ENCODE measurements at regions not wholly inside any gene's neighbourhood (a gene's known extent, or its start where the extent isn't known, plus 50 kb on each side); places are given as distances from the start of the nearest gene placed in this dataset.

DNA sequence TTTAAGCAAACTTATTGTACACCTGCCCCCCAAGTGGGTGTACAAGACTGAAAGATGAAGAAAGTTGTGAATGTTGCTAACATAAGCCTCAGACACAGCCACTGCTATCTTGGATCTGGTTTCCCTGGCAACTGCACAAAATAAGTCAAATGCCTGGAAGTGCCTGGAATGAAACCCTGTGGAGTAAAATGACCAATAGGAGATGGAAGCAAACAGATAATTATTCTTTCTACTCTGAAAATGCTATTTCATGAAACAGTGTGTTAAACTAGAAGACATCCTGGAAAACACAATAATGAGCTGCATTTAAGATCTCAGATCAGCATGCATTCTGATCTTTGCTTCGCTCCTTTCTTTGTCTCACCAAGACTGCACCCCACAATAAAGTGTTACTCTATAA lies 1016.0 kb downstream of the ARAP2 start:
- peak in 2 of 58 donors; percentile 0 to 2 for DNase-seq

DNA sequence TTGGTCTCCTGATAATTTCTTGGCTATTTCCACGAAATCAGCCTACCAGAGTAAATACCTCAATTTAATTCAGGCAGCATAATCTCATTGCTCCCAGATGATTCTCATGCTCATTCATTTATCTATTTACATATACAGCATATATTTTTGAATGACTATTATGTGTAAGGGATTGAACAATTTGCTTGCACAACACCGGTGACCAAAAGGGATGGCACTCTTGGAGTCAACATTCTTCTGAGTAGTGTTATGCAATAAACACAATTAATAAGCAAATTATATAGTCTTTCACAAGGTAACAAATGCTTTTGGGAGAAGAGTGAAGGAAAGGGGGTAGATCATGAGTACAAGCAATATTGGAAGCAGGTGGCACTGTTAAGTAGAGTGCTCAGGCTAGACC lies 1015.3 kb downstream of the ARAP2 start:
- no peak for DNase-seq

DNA sequence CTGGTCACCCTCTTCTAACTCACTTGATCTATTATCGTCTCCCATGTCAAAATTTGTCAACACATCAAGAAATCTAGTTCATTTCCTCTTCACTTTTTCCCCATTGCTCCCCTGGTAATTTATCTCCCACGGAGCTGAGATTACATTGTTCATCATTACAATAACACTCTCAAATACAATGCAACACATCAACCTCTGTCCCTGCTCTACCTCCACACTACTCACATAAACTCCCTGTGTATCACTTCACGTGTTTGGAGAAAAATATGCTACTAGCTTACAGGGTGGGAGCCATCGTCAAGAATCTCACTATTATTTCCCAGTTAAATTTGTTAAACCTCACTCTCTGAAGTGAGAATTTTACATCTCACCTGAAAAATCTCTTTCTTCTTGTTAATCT lies 1006.4 kb downstream of the ARAP2 start:
- DNase-seq, result no peak

DNA sequence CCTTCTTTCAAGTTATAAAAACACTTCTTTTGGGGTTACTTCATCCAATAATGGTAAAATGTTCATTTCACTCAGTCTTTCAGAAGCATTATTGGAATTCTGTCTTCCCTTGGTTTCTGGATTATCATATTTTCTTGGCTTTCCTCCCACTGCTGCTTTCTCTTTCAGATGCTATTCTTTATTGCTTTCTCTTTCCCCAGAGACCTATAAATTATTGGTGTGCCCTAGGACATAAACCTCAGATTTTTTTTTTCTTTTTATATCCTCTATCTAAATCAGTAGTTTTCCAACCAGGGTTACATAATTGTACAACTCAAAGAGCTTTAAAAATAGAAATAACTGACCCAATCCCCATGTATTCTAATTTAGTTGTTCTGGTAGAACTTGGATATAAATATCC lies 1005.5 kb downstream of the ARAP2 start:
- no peak for DNase-seq

DNA sequence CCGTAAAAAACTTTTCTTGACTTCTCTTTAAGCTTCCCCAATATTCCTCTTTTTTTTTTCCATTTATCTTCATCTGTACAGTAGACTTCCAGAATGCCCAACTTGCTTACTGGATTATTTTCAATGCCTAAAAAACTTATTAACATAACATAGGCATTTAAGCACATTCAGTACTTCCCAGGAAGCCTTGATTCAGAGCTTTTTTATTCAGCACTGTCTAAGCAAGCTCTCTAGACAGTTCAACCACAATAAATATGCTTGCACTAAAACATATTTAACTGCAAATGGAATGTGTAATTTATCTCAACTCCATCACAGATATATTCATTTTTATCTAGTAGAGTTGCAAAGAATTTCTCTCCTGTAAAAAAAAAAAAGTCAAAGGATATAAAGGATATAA lies 997.8 kb downstream of the ARAP2 start:
- no peak for DNase-seq

DNA sequence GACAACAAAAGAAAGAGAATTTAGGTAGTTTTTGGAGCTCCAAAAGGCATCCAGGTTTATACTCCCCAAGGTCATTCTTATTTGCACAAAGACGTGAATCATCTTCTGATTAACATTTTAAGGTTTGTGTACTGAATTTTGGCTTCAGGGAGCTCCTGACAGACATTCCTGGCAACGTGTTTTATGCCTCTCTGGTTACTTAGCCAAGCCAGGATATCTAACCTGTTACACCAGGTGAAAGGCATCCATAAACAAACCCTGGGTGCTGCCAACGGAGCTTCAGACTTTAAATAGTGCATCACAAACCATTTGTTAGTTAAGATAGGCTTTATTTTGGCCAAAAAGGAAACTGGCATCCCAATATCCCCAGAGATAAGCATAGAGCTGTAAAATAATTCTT lies 997.3 kb downstream of the ARAP2 start:
- DNase-seq, result no peak

DNA sequence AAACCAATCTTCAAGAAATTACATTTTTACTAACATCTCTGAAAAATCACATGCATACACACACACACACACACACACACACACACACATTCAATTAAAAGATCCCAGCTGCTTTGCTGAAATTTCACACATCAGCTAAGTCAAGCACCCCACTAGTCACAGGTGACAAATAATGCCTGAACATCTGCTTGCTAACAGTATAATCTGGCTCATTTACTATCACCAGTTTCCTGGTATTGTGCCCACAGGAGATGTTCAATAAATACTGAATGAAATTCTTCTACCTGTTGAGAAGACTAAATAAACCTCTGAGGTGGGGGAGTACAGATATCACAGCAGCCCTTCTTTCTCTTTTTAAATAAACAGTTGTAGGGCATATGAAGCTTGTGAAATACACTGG lies 994.0 kb downstream of the ARAP2 start:
- DNase-seq, result no peak

DNA sequence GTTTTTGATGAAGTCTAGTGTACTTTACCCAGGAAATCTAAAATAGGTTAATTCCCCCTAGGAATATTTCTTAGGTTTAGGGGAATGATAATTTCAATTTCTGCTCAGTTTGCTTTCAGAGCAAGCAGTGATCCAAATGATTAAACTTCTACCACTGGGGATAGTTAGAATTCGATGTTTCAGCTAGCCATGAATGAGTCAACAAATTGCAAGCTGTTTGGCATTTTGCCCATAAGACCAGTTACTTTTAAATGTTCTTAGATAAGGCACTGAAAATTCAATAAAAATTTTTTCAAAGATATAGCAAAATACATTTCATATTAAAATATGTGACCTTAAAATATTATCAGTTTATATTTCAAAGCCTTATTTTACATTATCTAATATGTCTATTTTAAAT lies 993.6 kb downstream of the ARAP2 start:
- DNase-seq, result no peak

DNA sequence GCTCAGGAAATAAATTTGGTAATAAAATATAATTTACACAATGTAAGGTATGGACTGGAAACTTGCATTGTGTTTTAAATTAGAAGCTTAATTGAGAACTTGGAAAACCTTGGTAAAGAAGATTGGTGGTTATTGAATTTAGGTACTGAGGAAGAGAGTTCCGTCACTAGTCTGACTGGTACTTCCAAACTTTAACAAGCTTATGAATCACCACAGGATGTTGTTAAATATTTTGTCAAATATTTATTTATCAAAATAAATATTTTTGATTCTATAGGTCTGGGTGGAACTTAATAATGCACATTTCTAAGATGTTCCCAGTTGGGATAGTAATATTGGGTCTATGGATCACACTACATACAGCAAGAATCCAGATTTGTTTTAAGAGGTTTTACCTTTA lies 992.2 kb downstream of the ARAP2 start:
- no peak for DNase-seq

DNA sequence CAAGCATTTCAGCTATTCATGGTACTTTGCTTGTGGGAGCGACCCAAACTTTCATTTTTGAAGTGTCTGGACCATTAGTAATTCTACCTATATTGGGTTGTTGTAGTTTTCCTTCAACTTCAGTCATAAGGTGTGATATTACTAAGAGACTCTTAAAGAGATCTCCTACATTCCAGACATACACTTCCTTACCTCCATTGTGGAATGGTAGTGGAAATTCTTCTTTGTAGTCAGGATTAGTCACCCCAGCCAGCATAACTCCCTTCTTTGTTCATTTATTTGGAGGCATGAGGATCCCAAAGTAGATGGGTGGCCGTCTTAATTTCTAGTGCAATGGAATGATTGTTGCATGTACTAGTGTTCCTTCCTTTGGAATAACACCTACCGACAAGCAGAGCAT lies 991.4 kb downstream of the ARAP2 start:
- DNase-seq, result no peak

DNA sequence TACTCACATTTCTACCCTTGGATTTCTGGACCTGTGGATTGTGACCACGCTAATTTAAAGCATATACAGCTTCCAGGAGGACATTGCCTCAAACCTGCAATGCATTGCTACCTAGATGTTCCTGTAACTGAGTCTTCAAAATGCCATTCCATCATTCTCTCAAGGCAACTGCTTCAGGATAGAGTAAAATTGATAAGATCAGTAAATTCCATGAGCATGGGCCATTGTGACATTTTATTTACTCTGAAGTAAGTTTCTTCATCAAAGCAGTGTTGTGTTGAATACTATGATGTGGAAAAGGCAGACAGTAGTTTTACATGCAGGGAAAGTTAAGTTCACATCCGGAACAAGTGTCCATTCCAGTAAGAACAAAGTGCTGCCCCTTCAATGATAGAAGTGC lies 991.0 kb downstream of the ARAP2 start:
- no peak for DNase-seq

DNA sequence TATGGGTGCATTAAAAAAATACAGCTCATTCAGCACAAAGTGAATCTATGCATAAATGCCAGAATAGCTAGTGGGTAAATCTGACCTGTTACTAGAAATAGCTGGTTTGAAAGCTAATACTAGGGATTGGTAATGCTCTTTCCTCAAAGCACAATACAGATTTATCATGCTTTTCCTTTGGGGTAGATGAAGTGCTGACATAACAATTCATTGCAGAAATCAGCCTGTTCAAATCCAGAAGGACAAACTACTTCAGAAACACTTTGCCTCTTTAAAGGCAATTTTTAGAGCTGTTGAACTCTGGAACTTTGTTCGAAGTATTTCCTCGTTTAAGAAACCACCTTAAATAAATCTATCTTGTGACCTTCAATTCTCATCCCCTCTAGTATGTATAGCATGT lies 957.9 kb downstream of the ARAP2 start:
- DNase-seq, result no peak

DNA sequence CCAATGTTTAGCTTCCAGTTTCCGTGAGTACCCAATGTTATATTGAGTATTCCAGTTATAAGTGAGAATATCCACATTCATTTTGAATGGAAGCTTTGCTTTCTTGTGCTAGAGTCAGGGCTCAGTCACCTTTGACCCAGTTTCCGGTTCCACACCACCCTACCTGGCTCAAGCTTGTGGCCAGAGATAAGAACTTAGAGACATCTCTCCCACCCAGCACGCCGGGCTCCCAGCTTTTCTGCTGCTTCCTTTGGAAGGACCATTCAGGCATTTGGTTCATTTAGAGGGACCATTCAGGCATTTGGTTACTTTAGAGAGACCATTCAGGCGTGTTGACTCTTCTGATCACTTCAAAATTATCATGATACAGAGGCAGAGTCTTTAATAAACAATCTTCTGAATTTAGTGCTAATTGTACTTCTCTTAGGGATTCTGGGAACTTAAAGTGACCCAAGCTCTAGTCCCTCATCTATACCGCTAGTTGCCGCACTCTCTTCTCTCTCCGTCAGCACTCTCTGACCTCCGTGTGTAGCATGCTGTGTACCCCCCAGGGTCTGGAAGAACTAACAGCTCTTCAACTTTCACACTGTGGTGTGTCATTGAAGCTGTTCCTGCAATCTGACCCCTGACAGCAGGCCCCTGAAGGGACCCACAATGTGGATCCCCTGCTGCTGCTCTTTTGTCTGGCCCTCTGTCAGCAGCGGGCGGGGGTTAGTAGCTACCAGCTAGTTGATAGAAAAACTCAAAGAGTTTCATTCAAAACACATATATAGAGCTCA lies 943.1 kb downstream of the ARAP2 start:
- no peak for DNase-seq

DNA sequence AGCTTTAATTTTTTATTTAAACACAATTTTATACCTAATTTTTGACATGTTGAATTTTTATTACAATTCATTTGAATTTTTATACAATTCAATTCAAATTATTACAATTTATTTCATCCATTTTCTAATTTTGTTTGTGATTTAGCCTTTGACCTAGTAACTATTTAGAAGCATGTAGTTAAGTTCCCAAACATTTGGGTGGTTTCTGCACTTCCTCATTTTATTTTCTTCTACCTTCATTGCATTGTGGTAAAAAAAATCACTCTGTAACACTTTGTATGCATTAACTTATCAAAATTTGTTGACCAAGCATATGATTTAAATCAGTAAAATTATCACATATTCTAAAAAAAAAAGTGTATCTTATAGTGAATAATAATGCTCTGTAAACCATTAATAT lies 928.9 kb downstream of the ARAP2 start:
- DNase-seq, result no peak

DNA sequence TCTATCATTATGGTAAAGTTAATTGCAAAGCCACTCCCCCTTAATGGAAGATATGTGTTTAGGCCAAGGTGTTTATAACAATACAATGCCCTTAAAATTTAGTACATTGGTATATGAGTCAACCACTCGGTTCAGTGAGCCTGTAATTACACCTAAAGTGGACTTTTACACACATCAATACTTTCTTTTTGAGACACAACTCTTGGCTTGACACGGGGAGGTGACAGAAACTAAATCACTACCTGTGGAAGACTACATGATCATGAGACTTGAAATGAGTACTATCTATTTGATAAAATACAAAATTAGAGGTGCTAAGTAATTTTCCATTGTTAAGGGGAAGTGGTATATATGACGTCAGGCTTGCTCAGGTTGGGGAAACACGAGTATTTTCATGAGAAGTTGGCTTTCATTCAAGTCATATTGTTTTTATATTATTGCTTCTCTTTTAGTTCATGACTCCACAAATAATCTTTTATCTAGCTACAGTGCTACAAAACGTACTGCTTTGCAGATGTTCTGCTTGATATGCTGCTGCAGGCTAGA lies 918.3 kb downstream of the ARAP2 start:
- DNase-seq, result no peak

DNA sequence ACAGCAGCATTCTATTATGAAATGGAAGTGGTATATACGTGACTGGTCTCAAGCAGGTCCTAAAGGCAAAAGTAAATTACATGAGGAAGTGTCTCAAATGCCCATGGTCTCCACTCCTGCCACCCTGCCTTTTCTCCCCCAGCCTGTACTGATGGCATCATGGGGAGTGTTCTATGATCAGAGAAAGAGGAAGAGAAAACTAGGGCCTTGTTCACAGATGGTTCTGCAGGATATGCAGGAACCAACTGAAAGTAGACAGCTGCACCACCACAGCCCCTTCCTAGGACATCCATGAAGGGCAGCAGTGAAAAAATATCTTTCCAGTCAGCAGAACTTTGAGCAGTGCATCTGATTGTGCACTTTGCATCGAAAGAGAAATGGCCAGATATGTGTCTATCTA lies 901.5 kb downstream of the ARAP2 start:
- no peak for DNase-seq

DNA sequence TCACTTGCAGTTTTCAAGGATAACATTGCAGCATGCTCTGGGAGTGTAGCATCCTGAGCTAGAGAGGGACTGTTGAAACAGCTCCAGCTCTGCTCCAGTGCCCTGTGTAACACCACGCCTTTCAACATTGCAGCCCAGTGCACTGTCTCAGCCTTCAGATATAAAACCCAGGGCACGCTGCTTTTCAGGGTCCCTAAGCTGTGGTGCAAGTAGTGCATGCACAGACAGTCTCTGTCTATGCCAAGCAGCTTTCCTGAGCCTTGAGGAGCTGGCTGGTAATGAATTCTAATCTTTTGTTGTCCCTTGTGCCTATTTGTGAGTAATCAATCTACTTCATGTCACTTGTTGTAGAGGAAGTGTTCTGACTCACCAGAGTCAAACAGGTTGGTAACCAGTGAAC lies 897.0 kb downstream of the ARAP2 start:
- no peak for DNase-seq

DNA sequence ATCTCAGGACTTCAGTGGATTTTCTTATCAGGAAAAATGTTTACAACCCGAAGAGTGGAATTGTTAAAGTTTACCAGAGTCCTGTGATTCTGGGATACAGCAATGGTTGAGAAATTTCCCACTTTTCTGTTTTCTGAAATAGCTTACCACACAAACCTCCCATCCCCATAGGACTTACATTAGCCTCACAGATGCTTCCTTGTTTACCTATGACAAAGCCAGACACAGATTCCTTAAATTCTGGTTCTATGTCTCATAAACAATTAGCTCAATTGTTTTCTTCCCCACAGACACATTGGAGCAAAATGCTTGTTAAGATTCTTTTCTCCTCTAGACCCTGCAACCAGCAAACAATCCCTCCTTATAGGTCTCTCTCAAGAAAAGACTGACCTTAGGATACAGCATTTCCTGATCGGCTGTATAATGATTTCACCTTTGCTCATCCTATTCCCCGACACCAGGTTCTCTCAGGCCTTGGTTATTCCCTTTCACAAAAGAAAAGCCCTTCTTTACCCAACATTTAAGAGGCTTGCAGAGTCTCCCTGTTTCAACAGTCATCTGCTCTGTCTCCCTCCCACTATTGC lies 886.2 kb downstream of the ARAP2 start:
- no peak for DNase-seq

DNA sequence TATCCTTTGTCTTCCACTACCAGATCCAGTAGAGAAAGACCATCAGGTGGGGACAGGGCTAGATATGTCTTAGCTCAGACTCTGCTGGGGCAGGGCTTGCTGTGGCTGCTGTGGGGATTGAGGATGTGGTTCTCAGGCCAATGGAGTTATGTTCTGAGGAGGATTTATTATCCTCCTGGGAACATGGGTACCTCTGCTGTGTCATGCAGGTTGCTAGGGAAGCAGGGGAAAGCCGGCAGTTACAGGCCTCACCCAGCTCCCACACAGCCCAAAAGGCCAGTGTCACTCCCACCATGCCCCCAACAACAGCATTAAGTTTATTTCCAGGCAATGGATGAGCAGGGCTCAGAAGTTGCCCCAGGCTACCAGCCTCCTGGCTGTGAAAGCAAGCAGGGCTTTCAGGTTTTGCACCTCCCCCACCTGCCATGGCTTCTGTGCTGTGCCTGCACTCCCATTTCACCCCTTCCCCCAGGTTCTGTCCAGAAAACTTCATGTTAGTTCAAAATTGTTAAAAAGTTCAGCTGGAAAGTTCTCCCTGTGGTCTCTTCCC lies 879.9 kb downstream of the ARAP2 start:
- no peak for DNase-seq

DNA sequence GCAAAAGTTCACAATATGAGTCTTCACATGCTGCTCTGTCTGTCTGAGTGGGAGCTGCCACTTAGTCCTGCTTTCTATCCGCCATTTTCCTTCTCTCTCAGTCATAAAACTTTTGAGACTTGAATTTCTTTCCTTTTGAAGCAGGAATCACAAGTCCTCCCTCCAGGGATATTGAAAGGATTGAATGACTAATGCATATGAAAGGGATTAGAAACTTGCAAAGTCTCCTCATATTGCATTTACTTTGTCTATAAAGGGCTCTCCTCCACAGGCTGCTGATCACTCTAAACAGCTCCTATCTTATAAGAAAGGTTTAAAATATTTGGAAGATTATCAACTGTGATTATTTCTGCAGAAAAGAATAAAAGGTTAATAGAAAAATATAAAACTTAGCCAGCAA lies 879.1 kb downstream of the ARAP2 start:
- DNase-seq, result no peak

DNA sequence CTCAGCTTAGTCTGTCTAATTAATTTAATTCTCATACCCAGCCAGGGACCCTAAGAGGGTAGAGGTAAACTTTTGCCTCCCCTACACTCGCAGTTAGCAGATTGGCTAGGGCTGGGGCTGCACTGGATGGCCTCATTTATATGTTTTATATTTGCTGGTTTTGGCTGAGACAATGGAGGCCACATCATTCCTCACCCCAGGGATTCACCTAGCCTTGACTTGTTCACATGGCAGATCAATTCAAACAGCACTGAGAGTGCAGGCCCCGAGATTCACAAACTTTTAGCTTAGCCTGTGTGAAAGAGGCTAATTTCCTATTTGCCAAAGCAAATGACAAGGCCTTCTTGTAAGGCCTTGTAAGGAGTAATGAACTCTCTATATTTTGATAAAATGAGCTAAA lies 844.4 kb downstream of the ARAP2 start:
- no peak for DNase-seq

DNA sequence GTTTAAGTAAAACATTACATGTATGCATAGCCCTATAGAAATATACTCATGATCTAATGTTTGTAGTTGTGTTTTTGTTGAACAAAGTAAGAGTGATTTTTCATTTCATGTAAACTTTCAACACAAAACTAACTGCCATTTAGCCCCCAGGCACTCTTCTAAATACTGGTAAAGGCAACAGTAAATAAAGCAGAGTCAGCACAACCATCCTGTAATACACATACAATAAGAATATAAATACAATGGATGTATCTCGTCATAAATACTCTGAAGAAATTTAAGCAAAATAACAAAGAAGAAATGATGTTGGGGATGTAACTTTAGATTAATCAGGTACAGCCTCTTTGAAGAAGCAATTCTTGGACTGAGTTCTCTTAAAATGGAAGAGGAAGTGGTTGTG lies 821.2 kb downstream of the ARAP2 start:
- DNase-seq, result no peak

DNA sequence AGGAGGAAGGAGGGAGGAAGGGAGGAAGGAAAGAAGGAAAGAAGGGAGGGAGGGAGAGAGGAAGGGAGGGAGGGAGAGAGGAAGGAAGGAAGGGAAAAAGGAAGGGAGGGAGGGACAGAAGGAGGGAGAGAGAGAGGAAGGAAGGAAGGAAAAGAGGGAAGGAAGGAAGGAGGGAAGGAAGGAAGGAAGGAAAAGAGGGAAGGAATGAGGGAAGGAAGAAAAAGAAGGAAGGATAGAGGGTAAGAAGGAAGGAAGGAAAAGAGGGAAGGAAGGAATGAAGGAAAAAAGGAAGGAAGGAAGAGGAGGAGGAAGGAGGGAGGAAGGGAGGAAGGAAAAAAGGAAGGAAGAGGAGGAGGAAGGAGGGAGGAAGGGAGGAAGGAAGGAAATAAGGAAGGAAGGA lies 796.8 kb downstream of the ARAP2 start:
- DNase-seq, result no peak
